ENCODE measurements at regions not wholly inside any gene's neighbourhood (a gene's known extent, or its start where the extent isn't known, plus 50 kb on each side); places are given as distances from the start of the nearest gene placed in this dataset.

GRCh38 chr4:31613946-31614623 is 893.9 kb downstream of the PCDH7 start:
- DNase-seq (ENCODE audit: low read depth), result peak; percentile 93

- no peak for DNase-seq (ENCODE audit: low read depth)
Measured at GRCh38 chr4:31617667-31618066, 897.5 kb downstream of the PCDH7 start.

GRCh38 chr4:31620476-31620875 is 900.3 kb downstream of the PCDH7 start:
- DNase-seq (ENCODE audit: low read depth), result peak; percentile 32

GRCh38 chr4:31645236-31645635 is 925.1 kb downstream of the PCDH7 start:
- no peak for DNase-seq (ENCODE audit: low read depth)

GRCh38 chr4:31647786-31648185 is 927.6 kb downstream of the PCDH7 start:
- peak; percentile 5 for DNase-seq (ENCODE audit: low read depth)

- no peak for DNase-seq (ENCODE audit: low read depth)
Measured at GRCh38 chr4:31649878-31650277, 929.7 kb downstream of the PCDH7 start.

GRCh38 chr4:31651541-31651940 is 931.4 kb downstream of the PCDH7 start:
- DNase-seq (ENCODE audit: low read depth), result no peak

GRCh38 chr4:31655328-31655727 is 935.2 kb downstream of the PCDH7 start:
- peak; percentile 20 for DNase-seq (ENCODE audit: low read depth)

GRCh38 chr4:31657859-31658570 is 937.8 kb downstream of the PCDH7 start:
- peak; percentile 59 for DNase-seq (ENCODE audit: low read depth)

- DNase-seq (ENCODE audit: low read depth), result no peak
Measured at GRCh38 chr4:31660916-31661315, 940.7 kb downstream of the PCDH7 start.

GRCh38 chr4:31662951-31663350 is 942.8 kb downstream of the PCDH7 start:
- peak; percentile 72 for DNase-seq (ENCODE audit: low read depth)

GRCh38 chr4:31667686-31668085 is 947.5 kb downstream of the PCDH7 start:
- no peak for DNase-seq (ENCODE audit: low read depth)

- peak; percentile 26 for DNase-seq (ENCODE audit: low read depth)
Measured at GRCh38 chr4:31674313-31674947, 954.3 kb downstream of the PCDH7 start.

- DNase-seq (ENCODE audit: low read depth), result no peak
Measured at GRCh38 chr4:31678356-31678755, 958.2 kb downstream of the PCDH7 start.

GRCh38 chr4:31682796-31683195 is 962.6 kb downstream of the PCDH7 start:
- peak; percentile 40 for DNase-seq (ENCODE audit: low read depth)

GRCh38 chr4:31687717-31688342 is 967.7 kb downstream of the PCDH7 start:
- no peak for DNase-seq (ENCODE audit: low read depth)

GRCh38 chr4:31692399-31692940 is 972.3 kb downstream of the PCDH7 start:
- peak; percentile 19 for DNase-seq (ENCODE audit: low read depth)

GRCh38 chr4:31701256-31701655 is 981.1 kb downstream of the PCDH7 start:
- DNase-seq (ENCODE audit: low read depth), result no peak

GRCh38 chr4:31702326-31702725 is 982.2 kb downstream of the PCDH7 start:
- DNase-seq (ENCODE audit: low read depth), result no peak

- DNase-seq (ENCODE audit: low read depth), result no peak
Measured at GRCh38 chr4:31714238-31714637, 994.1 kb downstream of the PCDH7 start.

GRCh38 chr4:31715302-31715701 is 995.1 kb downstream of the PCDH7 start:
- DNase-seq (ENCODE audit: low read depth), result no peak

- DNase-seq (ENCODE audit: low read depth), result no peak
Measured at GRCh38 chr4:31727030-31727429, 1006.9 kb downstream of the PCDH7 start.
